Liver (tissue), 8 donors: ENCODE measurements at regions not wholly inside any gene's neighbourhood (a gene's known extent, or its start where the extent isn't known, plus 50 kb on each side); places are given as distances from the start of the nearest gene placed in this dataset.

Experiments used
- DNase-seq: peaks from one replicate; pipeline ENCODE4 v3.0.0-alpha.2; 2017; ENCODE audit warnings: low spot score
- H3K27ac ChIP-seq, 2 donors: one replicate each; pipeline ENCODE4 v1.7.0; 2013; ENCODE audit warnings: inconsistent platforms in 2 of 2, low read length in 2 of 2, control low read depth in 1 of 2, low read depth in 1 of 2, mild to moderate bottlenecking in 1 of 2
- H3K27me3 ChIP-seq, 4 donors: one replicate each; pipeline versions ENCODE4 v1.6.1 to v1.7.0; 2013; ENCODE audit warnings: low read length in 3 of 4, inconsistent platforms in 1 of 4, mild to moderate bottlenecking in 1 of 4, moderate library complexity in 1 of 4; ENCODE audit not compliant: control insufficient read depth in 4 of 4, insufficient read depth in 4 of 4
- H3K36me3 ChIP-seq, 4 donors: one replicate each; pipeline versions ENCODE4 v1.6.1 to v1.7.0; 2013; ENCODE audit warnings: low read length in 3 of 4, mild to moderate bottlenecking in 3 of 4, low read depth in 1 of 4, moderate library complexity in 1 of 4; ENCODE audit not compliant: control insufficient read depth in 4 of 4, insufficient read depth in 3 of 4
- H3K4me1 ChIP-seq, 4 donors: one replicate each; pipeline versions ENCODE4 v1.6.1 to v1.7.0; 2013; ENCODE audit warnings: low read length in 3 of 4, mild to moderate bottlenecking in 3 of 4, moderate library complexity in 1 of 4; ENCODE audit not compliant: control insufficient read depth in 4 of 4, insufficient read depth in 4 of 4
- H3K4me3 ChIP-seq, 3 donors: one replicate each; pipeline versions ENCODE4 v1.6.1 to v1.7.0; 2013; ENCODE audit warnings: low read length in 3 of 3, control low read depth in 1 of 3, low read depth in 1 of 3, mild to moderate bottlenecking in 1 of 3
- H3K9ac ChIP-seq, 2 donors: one replicate each; pipeline ENCODE4 v1.7.0; 2013; ENCODE audit warnings: low read length in 2 of 2, mild to moderate bottlenecking in 2 of 2, moderate library complexity in 2 of 2, control low read depth in 1 of 2, low read depth in 1 of 2
- H3K9me3 ChIP-seq, 4 donors: one replicate each; pipeline versions ENCODE4 v1.6.1 to v1.7.0; 2013; ENCODE audit warnings: low read length in 3 of 4; ENCODE audit not compliant: control insufficient read depth in 4 of 4
- FOXA1 ChIP-seq: IDR thresholded peaks from 2 replicates; pipeline ENCODE4 v1.6.1; 2016; ENCODE audit warnings: antibody characterized with exemption
- GABPA ChIP-seq, 2 donors: IDR thresholded peaks in 1 of 2; conservative IDR thresholded peaks in 1 of 2; 2 replicates each; pipeline ENCODE4 v1.6.1; 2016; ENCODE audit warnings: antibody characterized with exemption in 2 of 2, mild to moderate bottlenecking in 1 of 2, moderate library complexity in 1 of 2
- HNF4A ChIP-seq, 2 donors: conservative IDR thresholded peaks; 2 replicates each; pipeline ENCODE4 v1.6.1; 2016; ENCODE audit warnings: antibody characterized with exemption in 2 of 2, mild to moderate bottlenecking in 2 of 2
- JUND ChIP-seq, 2 donors: IDR thresholded peaks; 2 replicates each; pipeline ENCODE4 v1.6.1; 2016; ENCODE audit warnings: antibody characterized with exemption in 2 of 2
- NR2F2 ChIP-seq: IDR thresholded peaks from 2 replicates; pipeline ENCODE4 v1.6.1; 2016; ENCODE audit warnings: antibody characterized with exemption
- RAD21 ChIP-seq, 2 donors: IDR thresholded peaks; 2 replicates each; pipeline ENCODE4 v1.6.1; 2016; ENCODE audit warnings: antibody characterized with exemption in 2 of 2, mild to moderate bottlenecking in 2 of 2
- RXRA ChIP-seq, 2 donors: IDR thresholded peaks; 2 replicates each; pipeline ENCODE4 v1.6.1; 2017 to 2018; ENCODE audit warnings: antibody characterized with exemption in 2 of 2, mild to moderate bottlenecking in 1 of 2
- SP1 ChIP-seq: IDR thresholded peaks from 2 replicates; pipeline ENCODE4 v1.6.1; 2018; ENCODE audit warnings: antibody characterized with exemption, mild to moderate bottlenecking
- TAF1 ChIP-seq: conservative IDR thresholded peaks from 2 replicates; pipeline ENCODE4 v1.6.1; 2016; ENCODE audit warnings: antibody characterized with exemption, mild to moderate bottlenecking
- YY1 ChIP-seq: IDR thresholded peaks from 2 replicates; pipeline ENCODE4 v1.6.1; 2016; ENCODE audit warnings: antibody characterized with exemption, mild to moderate bottlenecking
- ZBTB33 ChIP-seq: IDR thresholded peaks from 2 replicates; pipeline ENCODE4 v1.6.1; 2016; ENCODE audit warnings: antibody characterized with exemption
- WGBS: extraction: QIAGEN DNeasy Blood & Tissue Kit; methylation state at CpG from one replicate; pipeline ENCODE4 v1.1.7; 2013; 5-methylcytosine and 5-hydroxymethylcytosine counted together
- TF ChIP-seq, protein P1 (sequence below): IDR thresholded peaks from 2 replicates; pipeline ENCODE4 v1.6.1; 2016; ENCODE audit warnings: antibody characterized with exemption
- TF ChIP-seq, protein P2 (sequence below): fragments of 150-350 bp; IDR thresholded peaks from 2 replicates; pipeline ENCODE4 v1.5.1; 2017; ENCODE audit warnings: improper control_type of control experiment, low read depth, low read length; ENCODE audit not compliant: missing input control
- TF ChIP-seq, protein P3 (sequence below): IDR thresholded peaks from 2 replicates; pipeline ENCODE4 v1.6.1; 2016; ENCODE audit warnings: antibody characterized with exemption
- TF ChIP-seq, protein P4 (sequence below): IDR thresholded peaks from 2 replicates; pipeline ENCODE4 v1.6.1; 2016; ENCODE audit warnings: antibody characterized with exemption, mild to moderate bottlenecking
- donor health status: healthy.
- donor health status: healthy.
- donor health status: healthy.
- donor health status: healthy.
- donor health status: healthy.

DNA sequence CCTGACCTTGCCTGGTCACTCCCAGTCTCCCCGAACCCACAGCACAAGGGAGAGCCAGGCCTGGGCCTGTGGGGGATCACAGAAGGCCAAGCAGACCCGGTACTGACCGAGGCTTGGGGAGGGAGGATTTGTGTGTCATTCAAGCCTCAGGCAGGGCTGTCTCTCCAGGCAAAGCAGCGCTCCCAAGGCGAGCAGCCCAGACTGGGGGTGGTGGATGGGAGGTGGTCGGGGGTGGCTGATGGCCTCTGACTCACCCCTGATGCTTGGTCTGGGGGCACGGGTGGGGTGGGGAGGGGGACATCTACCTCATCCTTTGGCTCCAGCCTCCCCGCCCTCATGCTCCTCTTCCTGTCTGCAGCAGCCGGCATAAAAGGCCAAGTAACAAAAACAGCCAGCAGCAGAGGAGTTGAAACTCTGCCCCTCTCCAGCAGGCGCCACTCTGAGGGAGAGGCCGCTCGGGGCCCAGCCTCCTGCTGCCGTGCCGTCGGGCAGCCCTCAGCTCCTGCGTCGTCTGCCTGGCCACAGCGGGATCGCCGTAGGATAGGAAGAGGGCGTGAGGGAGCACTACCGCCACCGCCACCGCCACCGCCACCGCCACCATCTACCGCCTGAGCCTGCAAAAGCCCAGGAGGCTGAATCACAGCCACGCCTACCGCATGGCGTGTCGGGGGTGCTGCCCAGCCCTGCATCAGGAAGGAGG lies 166.0 kb downstream of the OLFM1 start:
- no peak for DNase-seq
- Histone ChIP-seq H3K9ac (no peak overlapping the region), H3K27me3 (no peaks in the 10 kb centered on the region), H3K9me3 (no peaks in the 10 kb centered on the region), H3K4me3 (no peak overlapping the region), H3K36me3 (no peaks in the 10 kb centered on the region), H3K4me1 (peaks cover 0 to 2% (median 0%) of the 10 kb centered on the region in 4 donors), H3K27ac (no peak overlapping the region)
- 44% methylated on average over 31 of the region's 31 CpGs for WGBS
- TF ChIP-seq YY1 (no peak), JUND (IDR thresholded peaks at IDR 0.05) (no peak), FOXA1 (no peak), HNF4A (conservative IDR thresholded peaks at IDR 0.05) (no peak), GABPA (IDR thresholded peaks at IDR 0.05 in 1 of 2, conservative IDR thresholded peaks at IDR 0.05 in 1 of 2) (no peak), NR2F2 (no peak), RAD21 (IDR thresholded peaks at IDR 0.05) (no peak), TAF1 (no peak), ZBTB33 (no peak), SP1 (no peak), RXRA (IDR thresholded peaks at IDR 0.05) (no peak)
- TF ChIP-seq, protein P1, sequence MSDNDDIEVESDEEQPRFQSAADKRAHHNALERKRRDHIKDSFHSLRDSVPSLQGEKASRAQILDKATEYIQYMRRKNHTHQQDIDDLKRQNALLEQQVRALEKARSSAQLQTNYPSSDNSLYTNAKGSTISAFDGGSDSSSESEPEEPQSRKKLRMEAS: no peak
- TF ChIP-seq, protein P2, sequence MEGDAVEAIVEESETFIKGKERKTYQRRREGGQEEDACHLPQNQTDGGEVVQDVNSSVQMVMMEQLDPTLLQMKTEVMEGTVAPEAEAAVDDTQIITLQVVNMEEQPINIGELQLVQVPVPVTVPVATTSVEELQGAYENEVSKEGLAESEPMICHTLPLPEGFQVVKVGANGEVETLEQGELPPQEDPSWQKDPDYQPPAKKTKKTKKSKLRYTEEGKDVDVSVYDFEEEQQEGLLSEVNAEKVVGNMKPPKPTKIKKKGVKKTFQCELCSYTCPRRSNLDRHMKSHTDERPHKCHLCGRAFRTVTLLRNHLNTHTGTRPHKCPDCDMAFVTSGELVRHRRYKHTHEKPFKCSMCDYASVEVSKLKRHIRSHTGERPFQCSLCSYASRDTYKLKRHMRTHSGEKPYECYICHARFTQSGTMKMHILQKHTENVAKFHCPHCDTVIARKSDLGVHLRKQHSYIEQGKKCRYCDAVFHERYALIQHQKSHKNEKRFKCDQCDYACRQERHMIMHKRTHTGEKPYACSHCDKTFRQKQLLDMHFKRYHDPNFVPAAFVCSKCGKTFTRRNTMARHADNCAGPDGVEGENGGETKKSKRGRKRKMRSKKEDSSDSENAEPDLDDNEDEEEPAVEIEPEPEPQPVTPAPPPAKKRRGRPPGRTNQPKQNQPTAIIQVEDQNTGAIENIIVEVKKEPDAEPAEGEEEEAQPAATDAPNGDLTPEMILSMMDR: no peak
- TF ChIP-seq, protein P3, sequence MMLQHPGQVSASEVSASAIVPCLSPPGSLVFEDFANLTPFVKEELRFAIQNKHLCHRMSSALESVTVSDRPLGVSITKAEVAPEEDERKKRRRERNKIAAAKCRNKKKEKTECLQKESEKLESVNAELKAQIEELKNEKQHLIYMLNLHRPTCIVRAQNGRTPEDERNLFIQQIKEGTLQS: no peak
- TF ChIP-seq, protein P4, sequence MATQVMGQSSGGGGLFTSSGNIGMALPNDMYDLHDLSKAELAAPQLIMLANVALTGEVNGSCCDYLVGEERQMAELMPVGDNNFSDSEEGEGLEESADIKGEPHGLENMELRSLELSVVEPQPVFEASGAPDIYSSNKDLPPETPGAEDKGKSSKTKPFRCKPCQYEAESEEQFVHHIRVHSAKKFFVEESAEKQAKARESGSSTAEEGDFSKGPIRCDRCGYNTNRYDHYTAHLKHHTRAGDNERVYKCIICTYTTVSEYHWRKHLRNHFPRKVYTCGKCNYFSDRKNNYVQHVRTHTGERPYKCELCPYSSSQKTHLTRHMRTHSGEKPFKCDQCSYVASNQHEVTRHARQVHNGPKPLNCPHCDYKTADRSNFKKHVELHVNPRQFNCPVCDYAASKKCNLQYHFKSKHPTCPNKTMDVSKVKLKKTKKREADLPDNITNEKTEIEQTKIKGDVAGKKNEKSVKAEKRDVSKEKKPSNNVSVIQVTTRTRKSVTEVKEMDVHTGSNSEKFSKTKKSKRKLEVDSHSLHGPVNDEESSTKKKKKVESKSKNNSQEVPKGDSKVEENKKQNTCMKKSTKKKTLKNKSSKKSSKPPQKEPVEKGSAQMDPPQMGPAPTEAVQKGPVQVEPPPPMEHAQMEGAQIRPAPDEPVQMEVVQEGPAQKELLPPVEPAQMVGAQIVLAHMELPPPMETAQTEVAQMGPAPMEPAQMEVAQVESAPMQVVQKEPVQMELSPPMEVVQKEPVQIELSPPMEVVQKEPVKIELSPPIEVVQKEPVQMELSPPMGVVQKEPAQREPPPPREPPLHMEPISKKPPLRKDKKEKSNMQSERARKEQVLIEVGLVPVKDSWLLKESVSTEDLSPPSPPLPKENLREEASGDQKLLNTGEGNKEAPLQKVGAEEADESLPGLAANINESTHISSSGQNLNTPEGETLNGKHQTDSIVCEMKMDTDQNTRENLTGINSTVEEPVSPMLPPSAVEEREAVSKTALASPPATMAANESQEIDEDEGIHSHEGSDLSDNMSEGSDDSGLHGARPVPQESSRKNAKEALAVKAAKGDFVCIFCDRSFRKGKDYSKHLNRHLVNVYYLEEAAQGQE: no peak
